Activated CD4-positive, alpha-beta T cell treated with anti-CD3 and anti-CD28 coated beads for 4 hours (primary cell): ENCODE measurements at regions not wholly inside any gene's neighbourhood (a gene's known extent, or its start where the extent isn't known, plus 50 kb on each side); places are given as distances from the start of the nearest gene placed in this dataset.
"Not testable (repeated sequence)": the region's sequence is repeated elsewhere in the genome, so short reads cannot be mapped to it uniquely, and the experiment has no call there.

Experiments used
- DNase-seq, 2 donors: peaks; one replicate each; pipeline ENCODE4 v3.0.0-alpha.2; 2020

DNA sequence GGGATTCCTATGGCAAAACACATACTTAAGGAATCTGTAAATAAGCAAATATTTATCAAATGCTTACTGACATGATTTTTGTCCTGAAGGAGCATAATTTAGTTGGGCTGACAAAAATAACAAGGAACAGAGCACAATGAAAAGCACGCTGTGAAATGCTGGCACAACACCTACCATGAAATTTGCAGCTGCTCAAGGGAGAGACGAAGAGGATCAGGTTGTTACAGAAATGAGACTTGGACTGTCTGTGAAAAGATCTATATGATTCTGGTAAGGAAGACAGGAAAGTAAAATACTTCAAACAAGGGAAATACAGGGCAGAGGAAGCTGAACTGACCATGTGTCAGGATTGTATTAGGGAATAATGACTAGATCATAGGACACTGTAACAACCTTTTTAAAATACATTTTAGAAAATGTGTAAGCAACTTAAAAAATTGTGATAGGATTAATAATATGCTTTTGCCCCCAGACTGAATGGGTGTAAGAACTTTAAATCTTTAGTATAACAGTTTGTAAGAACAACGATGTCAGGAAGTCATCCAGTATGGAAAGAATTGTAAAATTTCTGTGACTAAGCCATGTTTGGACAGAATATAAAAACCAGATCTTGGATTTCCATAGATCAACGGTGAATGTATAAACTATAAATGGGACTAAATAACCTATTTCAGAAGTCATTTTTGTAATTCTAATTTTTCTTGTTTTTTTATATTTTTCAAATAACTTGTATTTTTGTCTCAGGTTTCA lies 1556.0 kb downstream of the EFNB2 start:
- DNase-seq: no peak

DNA sequence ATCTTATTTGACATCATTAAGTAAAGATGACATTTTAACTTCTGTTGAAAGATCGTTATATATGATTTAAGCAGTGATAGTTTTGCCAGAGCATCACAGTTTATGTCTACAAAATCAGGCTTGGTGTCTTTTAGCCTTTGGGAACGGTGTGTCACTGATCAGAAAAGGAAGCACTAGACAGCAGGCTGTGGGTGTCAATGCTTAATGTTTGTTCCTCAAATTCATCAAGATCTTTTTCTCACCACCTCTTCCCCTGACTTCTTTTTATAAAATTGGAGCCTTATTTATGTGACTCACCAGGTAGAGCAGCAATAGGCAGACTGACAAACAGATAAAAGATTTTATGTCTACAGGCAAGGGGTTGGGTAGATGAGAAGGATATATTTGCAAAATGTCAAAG lies 1558.5 kb downstream of the EFNB2 start:
- DNase-seq: no peak

DNA sequence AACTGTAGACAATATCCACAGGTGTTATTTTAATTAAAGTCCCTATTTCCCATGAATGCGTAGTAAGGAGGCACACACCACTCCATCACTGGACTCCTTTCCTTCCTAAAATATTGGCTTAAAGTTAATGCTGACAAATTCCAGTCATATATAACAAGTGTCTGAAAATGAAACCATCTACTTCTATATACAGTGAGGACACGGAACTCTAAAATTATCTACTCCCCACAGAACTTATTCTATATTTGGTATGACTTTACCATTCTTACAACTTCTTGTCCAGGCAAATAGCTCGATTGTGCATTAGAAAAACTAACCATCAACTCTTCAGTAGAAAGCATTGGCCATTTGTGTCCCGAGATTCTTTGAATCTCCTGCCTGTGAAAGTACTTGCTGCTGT lies 1560.2 kb downstream of the EFNB2 start:
- no peak for DNase-seq

DNA sequence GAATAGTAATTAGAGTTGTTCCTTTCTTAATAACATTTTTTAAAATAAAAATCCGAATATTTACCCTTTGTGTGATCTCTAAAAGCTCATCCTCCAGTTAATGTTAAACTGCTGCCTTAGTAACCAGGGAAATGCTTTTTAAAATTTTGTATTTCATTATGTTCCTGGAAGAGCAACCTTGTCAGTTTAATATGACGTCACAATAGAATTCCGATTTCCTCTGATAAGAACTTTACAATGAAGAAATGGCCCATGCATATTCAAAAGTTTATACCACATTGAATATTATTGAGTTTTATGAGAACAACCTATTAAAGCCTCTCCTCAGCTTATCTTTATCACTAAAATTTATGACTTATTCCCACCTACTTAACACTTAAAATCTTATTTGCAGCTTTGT lies 1566.6 kb downstream of the EFNB2 start:
- no peak for DNase-seq

DNA sequence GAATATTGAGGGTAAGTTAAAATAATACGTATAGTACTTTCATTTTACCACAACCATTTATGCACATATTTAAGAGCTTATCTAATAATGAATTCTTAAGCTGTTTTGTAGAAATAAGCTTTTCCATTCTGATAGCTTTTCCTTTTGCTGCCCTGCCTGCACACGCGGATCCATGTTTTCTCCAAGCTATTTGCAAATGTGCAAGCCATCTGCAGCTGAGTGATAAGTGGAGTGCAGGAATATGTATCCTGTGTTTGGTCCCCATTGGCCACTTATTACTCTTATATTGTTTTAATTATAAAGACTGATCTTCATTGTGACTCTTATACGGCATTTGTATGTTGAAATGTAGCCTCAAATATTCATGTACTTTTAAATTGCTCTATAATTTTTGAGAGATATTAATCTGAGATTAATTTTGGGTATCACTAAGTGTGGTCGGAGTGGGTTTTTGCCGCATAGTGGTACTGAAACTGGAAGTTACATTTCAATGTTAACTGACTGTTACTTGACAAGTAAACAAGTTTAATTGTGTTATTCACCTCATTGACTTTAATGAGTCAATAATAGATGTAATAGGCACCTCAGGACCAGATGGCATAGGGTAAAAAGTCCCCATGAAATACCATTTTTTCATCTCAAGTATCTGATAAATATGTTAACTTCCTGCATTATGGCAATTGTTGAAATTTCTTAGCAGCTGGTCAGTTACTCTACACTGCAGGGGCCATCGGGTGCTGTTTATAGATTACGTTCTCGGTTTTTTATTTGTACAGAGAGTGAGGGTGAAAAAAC lies 1567.4 kb downstream of the EFNB2 start:
- DNase-seq: no peak

DNA sequence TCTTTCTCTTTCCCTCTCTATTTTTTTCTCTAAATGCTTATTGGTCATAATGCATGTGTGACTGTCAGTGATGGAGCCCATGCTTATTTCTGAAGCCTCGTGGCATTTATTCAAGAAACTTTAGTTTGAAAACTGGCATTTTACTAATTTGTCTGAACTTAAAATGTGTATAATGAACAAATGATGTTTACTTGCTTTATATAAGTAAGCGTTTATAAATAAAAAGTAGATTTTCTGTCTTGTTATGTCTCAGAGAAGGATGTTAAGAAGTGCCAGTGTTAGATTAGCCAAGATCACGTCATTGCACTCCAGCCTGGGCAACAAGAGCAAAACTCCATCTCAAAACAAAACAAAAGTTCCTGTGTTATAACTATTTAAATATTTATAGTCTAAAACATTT lies 1568.1 kb downstream of the EFNB2 start:
- DNase-seq: no peak

DNA sequence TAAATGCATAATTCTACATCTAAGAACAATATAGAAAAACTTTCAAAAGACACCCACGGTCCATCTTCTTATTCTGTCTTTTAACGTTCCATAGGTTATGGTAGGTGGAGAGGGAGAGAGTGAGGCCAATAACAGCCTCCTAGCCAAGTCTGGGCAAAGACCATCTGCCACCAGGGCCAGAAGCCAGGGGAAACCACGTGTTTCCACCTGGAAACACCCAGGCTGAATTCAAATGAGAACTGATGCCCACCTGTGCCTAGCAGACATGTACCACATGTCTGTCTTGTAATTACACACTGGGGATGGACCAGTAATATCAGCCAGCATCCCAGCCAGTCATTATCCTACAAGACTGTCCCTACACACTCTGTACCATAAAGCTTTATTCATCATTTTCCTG lies 1573.1 kb downstream of the EFNB2 start:
- DNase-seq: no peak

DNA sequence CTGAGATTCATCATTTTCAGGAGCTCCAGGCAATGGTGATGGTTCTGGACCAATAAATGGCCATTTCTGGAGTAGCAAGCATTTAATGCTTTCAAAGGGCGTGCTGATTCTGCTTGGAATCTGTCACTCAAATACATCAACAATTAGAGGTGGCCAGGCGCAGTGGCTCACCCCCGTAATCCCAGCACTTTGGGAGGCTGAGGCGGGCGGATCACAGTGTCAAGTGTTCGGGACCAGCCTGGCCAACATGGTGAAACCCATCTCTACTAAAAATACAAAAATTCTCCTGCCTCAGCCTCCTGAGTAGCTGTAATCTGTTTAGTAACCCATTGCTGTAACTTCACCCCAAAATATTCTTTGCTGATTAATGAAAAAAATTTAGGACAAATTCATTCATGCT lies 1574.2 kb downstream of the EFNB2 start:
- DNase-seq: no peak

DNA sequence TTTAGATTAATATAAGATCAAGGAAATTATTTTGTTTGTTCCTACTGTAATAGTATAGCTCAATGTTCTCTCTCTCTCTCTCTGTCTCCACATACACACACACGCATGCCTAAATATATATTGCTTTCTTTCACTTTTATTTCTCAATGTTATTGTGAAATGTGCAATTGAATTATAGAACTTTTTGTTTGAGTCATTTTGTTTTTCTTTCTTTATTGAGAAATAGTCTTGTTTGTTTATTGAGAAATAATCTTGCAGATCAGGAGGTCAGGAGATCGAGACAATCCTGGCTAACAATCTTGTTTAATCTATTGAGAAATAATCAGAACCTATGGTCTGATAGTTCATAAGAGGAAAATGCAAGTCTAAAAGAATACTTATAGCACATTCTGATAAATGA lies 1581.3 kb downstream of the EFNB2 start:
- no peak for DNase-seq

DNA sequence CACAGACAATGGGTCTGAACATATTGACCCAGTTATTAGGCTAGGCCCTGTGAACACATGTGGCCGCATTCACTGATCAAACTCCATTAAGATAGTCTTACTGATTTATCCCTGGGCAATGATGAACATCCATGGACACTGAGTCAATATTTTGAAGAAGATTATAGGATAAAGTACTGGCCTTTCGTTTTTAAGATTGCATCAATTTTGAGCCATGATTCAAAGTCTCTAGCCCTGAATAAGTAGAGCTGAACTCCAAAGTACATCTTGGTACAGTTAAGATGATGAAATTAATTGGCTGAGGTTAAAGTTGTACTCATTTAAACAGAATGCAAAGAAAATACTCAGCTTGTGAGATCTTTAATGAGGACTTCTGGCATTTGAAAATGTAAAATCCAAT lies 1581.9 kb downstream of the EFNB2 start:
- DNase-seq: no peak

DNA sequence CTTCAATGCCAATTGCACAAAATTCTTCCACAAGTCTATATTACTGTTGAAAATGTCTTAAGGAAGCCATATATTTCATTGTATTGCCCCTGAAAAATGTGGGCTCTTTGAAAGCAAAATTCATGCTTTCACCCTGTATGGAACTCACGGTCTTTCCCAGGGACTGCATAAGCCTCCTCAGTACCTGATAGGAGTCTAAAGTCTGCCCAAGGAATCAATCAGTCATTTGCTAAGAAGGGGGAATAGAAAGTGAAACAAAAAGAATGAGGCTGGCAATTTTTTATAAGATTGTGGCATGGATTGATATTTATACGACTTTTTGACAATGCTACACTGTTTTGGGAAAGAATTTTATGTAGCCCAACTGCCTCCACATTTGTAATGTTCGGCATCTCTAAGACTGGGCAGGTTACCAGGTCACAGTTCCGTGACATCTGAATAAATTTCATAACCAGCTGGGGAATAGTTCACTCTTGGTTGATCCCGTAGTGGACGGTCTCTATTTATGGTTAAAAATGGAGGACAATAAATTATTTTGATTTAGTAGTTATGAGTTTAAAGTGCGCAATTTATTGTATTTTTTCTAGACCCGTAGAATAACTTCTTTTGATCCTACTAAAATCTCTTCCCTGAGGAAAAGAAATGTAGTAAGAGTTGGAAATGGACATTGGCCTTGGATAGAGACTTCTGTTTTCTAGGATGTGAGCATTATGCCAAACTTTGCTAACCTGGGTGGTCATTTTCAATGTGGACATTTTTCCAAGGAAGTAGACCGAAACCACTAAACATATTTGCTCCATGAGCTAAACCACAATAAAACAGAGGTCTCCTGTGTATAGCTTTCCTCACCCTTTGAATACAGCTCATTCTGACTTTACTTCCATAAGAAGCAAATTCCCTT lies 1585.4 kb downstream of the EFNB2 start:
- DNase-seq: no peak

DNA sequence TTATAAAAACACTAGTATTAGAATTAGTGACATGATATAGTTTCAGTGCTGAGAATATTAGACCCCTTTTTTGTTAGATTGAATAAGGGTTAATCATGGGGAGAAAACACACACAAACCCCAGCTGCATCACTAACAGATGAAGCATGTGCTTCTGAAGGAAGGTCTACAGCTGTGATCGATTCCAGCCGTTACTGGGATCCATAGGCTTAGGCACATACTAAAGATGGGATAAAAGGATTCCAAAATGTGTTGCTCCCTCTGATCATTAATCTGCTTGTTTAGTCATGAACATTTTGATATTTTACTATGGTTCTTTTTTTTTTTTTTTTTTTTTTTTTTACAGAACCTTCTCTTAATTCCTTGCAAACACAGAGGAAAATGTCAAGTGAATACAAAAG lies 1591.3 kb downstream of the EFNB2 start:
- DNase-seq: no peak

DNA sequence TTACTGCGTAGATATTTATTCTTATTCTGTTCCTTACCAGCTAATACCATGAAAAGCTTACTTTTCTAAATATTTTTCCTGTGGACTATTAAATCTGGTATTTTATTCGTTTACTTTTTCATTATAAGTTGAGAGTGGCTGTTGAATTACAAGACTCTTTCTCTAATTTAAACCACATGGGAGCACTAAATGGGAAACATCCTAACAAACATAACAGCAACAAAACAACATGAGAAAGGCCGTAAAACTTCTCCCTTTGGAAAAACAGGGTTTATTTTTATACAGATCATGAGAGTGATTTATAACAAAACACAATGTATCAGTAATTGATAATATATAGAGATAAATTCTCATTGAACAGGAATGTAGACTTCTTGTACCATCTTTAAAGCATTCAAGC lies 1592.1 kb downstream of the EFNB2 start:
- no peak for DNase-seq

DNA sequence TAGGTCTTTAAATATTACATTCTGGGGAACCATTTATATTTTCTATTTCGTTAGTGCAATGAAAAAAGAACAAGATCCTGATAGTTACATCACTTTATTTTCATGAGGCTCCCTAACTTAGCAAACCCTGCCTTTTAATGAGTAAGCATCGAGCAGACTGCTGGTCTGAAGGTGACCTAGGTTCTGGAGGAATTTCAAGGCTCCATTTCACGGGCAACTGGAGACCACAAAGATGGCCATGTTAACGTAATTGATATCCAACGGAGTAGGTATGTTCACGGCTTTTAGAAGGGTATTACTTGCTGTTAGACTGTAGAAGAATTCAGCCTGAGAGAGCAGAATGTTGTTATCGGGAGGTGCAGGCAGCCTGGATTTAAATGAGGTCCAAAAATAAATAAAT lies 1597.6 kb downstream of the EFNB2 start:
- no peak for DNase-seq

DNA sequence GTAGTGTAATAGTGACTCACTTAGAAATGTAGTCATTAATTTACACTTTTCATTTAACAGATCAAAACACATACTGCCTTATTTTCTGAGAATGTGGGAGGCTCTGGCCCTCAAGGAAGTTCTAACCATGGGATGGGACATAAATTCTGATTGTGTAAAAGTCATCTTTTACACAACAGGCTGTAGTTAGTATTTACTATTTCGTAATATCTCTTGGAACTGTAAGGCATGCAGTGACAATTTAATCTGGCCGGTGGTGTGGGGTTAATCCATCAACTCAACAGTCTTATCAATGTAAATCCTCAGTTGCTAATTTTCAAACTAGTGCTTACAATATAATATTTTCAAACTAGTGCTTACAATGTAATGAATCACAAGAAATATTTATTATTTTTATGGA lies 1599.2 kb downstream of the EFNB2 start:
- DNase-seq: no peak

DNA sequence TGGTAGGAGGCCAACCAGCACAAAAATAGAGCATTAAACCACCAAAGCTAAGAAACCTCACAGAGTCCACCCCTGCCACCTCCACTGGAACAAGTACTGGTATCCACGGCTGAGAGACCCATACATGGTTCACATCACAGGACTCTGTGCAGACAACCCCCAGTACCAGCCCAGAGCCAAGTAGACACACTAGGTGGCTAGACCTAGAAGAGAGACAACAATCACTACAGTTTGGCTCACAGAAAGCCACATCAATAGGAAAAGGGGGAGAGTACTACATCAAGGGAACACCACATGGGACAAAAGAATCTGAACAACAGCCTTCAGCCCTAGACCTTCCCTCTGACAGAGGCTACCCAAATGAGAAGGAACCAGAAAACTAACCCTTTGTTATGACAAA lies 1614.9 kb downstream of the EFNB2 start:
- not testable (repeated sequence) for DNase-seq

DNA sequence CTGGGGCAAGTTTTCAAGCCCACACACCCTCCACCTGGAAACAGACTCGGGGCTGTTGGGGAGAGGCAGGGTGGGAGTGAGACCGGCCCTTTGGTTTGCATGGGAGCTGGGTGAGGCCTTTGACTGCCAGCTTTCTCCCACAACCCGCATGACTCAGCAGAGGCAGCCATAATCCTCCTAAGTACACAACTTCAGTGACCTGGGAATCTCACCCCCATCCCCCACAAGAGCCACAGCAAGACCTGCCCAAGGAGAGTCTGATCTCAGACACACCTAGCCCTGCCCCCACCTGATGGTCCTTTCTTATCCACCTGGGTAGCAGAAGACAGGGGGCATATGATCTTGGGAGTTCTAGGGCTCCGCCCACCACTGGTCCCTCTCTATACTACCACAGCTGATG lies 1615.4 kb downstream of the EFNB2 start:
- DNase-seq: no peak

DNA sequence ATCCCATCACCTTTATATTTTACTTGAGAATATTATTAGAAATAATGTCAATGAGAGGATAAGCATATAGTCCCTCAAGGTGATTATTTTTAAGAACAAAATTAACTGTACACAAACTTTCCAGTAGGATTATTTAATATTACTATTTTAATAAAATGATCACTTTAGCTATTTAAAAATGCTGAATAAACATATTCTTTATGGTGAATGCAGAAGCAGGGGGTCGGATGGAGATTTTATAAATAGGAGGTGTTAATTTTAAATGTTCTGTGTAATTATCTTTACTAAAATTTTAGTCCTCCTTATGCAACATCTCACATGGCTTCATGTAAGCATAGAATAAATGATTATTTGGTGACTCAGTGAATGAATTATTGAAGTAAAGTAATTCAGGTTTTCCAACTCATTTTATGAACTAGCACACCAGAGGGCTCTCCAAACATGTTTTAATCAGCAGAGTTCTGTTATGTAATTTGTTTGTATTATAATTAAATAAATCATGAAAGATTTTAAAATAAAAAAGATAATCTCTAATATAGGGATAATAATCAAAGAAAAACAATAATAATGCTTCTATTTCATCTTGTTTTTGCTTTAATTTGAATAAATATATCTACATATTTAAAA lies 1635.2 kb downstream of the EFNB2 start:
- DNase-seq: no peak

DNA sequence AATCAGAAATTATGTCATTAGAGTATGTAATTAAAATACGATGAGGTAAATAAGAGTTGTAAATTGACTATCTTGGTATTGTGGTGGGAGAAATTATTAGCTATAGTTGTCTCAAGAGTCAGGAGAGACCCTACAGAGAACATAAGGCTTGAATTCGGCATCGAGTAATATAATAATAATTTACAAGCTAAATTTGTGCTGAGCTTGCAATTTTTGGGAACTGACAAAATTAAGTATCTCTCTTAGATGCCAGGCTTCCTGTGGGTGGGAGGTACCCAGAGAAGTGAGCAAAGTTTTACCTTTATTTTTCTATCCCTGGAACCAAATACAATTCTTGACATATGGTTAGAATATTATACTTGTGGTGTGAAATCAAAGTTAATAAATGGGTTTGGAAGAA lies 1637.0 kb downstream of the EFNB2 start:
- DNase-seq: no peak

DNA sequence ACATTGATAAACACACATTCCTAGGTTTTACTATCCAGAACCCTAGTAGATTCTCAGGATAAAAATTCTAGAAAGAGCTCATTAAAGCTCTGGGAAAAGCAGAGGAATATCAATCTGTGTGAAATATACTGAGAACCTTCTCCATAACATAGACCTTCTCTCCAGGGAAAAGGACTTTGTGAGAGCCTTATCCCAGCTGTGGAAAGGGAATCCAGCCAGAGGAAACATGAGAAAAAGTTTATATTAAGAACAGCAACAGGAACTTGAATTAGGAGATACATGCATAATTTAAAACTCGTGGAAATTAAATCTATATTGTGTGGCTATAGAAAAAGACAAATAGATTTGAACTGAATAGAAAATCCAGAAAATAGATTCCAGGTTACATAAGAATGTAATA lies 1639.9 kb downstream of the EFNB2 start:
- no peak for DNase-seq

DNA sequence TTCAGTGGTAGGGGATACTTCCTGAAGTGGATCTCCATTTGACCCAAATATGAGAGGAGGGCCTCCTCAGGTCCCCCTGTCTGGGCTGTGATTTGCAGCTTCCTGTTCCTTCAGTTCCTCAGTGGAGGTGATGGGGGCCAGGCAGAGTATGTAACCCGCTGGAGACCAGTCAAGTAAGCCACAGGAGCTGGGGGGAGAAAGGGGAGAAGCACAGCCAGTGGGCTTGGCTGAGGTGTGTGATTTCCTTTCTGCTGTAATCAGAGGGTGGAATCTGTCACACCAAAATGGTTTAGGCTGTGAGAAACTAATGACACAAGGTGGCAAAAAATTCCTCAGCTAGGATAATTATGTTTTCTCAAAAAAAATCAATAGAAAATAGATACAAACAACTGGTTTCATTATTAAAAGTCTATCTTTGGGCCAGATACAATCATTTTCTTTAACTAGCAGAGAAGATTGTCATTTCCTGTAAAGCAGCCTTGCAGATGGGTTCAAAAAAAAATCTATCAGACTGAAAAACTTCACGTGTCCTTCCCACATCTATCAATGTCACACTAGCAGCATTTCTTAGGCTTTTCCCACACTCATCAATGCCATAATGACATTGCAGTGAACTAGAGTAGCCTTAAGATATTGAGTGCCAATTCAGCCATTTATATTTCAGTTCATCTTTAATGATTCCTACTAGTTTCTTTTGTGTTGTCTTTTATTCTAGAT lies 1660.3 kb downstream of the EFNB2 start:
- no peak for DNase-seq

DNA sequence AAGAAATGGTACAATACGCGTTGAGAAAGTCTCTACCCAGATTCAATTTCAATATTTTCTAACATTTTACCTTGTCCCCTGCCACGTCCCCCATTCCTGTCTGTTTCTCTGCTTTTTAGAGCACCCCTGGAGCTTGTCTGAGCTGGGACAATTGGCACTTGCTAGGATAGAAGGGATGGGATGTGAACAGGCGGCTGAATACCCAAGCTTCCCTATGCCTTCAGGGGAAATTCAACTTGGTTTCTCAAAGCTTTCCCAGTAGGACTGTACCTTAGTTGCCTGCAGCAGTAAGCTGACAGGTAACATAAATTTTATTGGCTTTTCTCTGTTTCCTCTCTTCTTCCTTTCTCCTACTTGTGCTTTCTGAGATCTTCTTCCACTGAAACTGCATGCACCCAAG lies 1663.3 kb downstream of the EFNB2 start:
- DNase-seq: no peak
